ENCODE measurements at regions not wholly inside any gene's neighbourhood (a gene's known extent, or its start where the extent isn't known, plus 50 kb on each side); places are given as distances from the start of the nearest gene placed in this dataset.

DNA sequence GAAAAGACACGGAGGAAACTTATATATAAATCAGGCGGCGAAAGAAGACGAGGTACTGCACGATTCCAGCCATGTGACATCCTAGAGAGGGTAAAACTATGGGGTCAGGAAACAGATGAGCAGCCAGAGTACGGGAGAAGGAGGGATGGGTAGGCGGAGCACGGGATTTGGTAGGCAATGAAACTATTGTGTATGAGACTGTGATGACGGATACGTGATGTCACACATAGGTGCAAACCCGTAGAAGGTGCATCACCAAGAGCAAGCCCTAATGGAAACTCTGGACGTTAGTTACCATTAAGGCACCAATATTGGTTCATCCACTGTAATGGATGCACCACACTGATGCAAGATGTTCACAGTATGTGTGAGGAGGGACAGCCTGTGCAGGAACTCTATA, 93.8 kb upstream of the MGMT start:
- H3K4me3 ChIP-seq (replicated peaks in 1 of 3; ENCODE audit: insufficient read depth in 1 of 3, low read depth in 1 of 3, low read length in 3 of 3): no peak overlapping the region
- H3K27ac ChIP-seq (ENCODE audit: insufficient read depth, low read depth, low read length): no peak overlapping the region
- BruUV-seq (replicated peaks): no TSS peak
- no peaks in the 10 kb centered on the region for H3K79me2 ChIP-seq (ENCODE audit: control insufficient read depth, insufficient read depth, low read length)
- H2AFZ ChIP-seq (ENCODE audit: low read depth, low read length): no peak overlapping the region
- no peaks in the 10 kb centered on the region for H3K4me1 ChIP-seq (ENCODE audit: control insufficient read depth, extremely low read depth, insufficient read depth, low read length)
- dilution Hi-C loops (cut with MboI; ENCODE audit: extremely low pct_ligation_motif_present, low sequenced_read_pairs) (no loop called here), intact Hi-C loops (cut with micrococcal nuclease) (no loop called here)
- TF ChIP-seq MYC (IDR thresholded peaks at IDR 0.05; ENCODE audit: low read depth, low read length) (no peak), JUN (IDR thresholded peaks at IDR 0.05; ENCODE audit: borderline replicate concordance, insufficient read depth, insufficient read length, low read depth) (no peak), POLR2AphosphoS5 (IDR thresholded peaks at IDR 0.05; ENCODE audit: insufficient read depth, low read depth, low read length) (no peak), POLR2A (IDR thresholded peaks at IDR 0.05; ENCODE audit: low read depth, low read length) (no peak), FOS (IDR thresholded peaks at IDR 0.05; ENCODE audit: borderline replicate concordance, insufficient read depth, low read length) (no peak), GATA2 (IDR thresholded peaks at IDR 0.05; ENCODE audit: insufficient read depth, insufficient read length, low read depth, low read length) (no peak), EZH2 (IDR thresholded peaks at IDR 0.05; ENCODE audit: borderline replicate concordance, low read depth, low read length, severe bottlenecking) (no peak)
- TF ChIP-seq, protein P1, sequence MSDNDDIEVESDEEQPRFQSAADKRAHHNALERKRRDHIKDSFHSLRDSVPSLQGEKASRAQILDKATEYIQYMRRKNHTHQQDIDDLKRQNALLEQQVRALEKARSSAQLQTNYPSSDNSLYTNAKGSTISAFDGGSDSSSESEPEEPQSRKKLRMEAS (IDR thresholded peaks at IDR 0.05; ENCODE audit: insufficient read depth, insufficient read length): no peak
- TF ChIP-seq, protein P2, sequence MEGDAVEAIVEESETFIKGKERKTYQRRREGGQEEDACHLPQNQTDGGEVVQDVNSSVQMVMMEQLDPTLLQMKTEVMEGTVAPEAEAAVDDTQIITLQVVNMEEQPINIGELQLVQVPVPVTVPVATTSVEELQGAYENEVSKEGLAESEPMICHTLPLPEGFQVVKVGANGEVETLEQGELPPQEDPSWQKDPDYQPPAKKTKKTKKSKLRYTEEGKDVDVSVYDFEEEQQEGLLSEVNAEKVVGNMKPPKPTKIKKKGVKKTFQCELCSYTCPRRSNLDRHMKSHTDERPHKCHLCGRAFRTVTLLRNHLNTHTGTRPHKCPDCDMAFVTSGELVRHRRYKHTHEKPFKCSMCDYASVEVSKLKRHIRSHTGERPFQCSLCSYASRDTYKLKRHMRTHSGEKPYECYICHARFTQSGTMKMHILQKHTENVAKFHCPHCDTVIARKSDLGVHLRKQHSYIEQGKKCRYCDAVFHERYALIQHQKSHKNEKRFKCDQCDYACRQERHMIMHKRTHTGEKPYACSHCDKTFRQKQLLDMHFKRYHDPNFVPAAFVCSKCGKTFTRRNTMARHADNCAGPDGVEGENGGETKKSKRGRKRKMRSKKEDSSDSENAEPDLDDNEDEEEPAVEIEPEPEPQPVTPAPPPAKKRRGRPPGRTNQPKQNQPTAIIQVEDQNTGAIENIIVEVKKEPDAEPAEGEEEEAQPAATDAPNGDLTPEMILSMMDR (IDR thresholded peaks at IDR 0.05; ENCODE audit: extremely low read depth in 1 of 2, insufficient read depth in 1 of 2, low read depth in 1 of 2, low read length in 2 of 2): no peak
- H3K9me3 ChIP-seq (replicated peaks; ENCODE audit: control insufficient read depth, insufficient read depth, low read length): no peaks in the 10 kb centered on the region
- no peak for DNase-seq (ENCODE audit: low read depth, low spot score)
- no peaks in the 10 kb centered on the region for H4K20me1 ChIP-seq (replicated peaks; ENCODE audit: control insufficient read depth, extremely low read depth, insufficient read depth, low read length)
- no peaks in the 10 kb centered on the region for H3K36me3 ChIP-seq (ENCODE audit: control insufficient read depth in 2 of 2, extremely low read depth in 1 of 2, insufficient read depth in 2 of 2, low read length in 2 of 2)
- H3K4me2 ChIP-seq (ENCODE audit: insufficient read depth, low read length): no peak overlapping the region
- H3K27me3 ChIP-seq (ENCODE audit: control insufficient read depth in 2 of 2, insufficient read depth in 2 of 2, low read length in 2 of 2): no peaks in the 10 kb centered on the region
- no peak for FAIRE-seq
- CTCF ChIA-PET: no interaction called here
- no peak overlapping the region for H3K9ac ChIP-seq (replicated peaks; ENCODE audit: extremely low read depth, insufficient read depth, low read length)
- H3K9me1 ChIP-seq (replicated peaks; ENCODE audit: control insufficient read depth, extremely low read depth, insufficient read depth, low read length): no peaks in the 10 kb centered on the region
- POLR2A ChIA-PET: no interaction called here
